IMR-90 (cell line): ENCODE measurements at regions not wholly inside any gene's neighbourhood (a gene's known extent, or its start where the extent isn't known, plus 50 kb on each side); places are given as distances from the start of the nearest gene placed in this dataset.

Experiments used
- ATAC-seq: fragments of 200-7000 bp; cut with Tn5 transposase; 2 replicates; pipeline ENCODE4 v1.9.1; 2020; ENCODE audit warnings: low read depth, mild to moderate bottlenecking, moderate library complexity
- BruUV-seq: library from RNA; stranded (reverse); fragments of 400-500 nt; replicated peaks from 2 replicates; lab custom pipeline; 2021; lab: Mats Ljungman, UMichigan
- CTCF ChIA-PET: fragments of 300-600 bp; formaldehyde crosslinking; extraction: SDS; loops from one replicate; lab custom pipeline; 2021; ENCODE audit warnings: antibody characterized with exemption; lab: Yijun Ruan, JAX
- POLR2A ChIA-PET: fragments of 300-600 bp; sonication (Branson Sonifier 250); formaldehyde crosslinking; loops from one replicate; lab custom pipeline; 2022; ENCODE audit warnings: antibody characterized with exemption; ENCODE audit not compliant: unreplicated experiment; lab: Charles Lee
- DNase-seq: peaks from one replicate; pipeline ENCODE4 v3.0.0; 2013
- H2AFZ ChIP-seq: replicated peaks from 2 replicates; pipeline ENCODE3; 2013; ENCODE audit warnings: low read length, mild to moderate bottlenecking; ENCODE audit not compliant: poor library complexity
- H2AK5ac ChIP-seq: 2 replicates; pipeline ENCODE4 v1.6.1; 2013; ENCODE audit warnings: low read depth, low read length, inconsistent platforms
- H2AK9ac ChIP-seq: replicated peaks from 2 replicates; pipeline ENCODE3; 2013; ENCODE audit warnings: mild to moderate bottlenecking, low read depth, low read length, moderate library complexity; ENCODE audit not compliant: poor library complexity
- H2BK120ac ChIP-seq: 2 replicates; pipeline ENCODE4 v1.6.1; 2013; ENCODE audit warnings: low read depth, low read length, inconsistent platforms
- H2BK15ac ChIP-seq: 3 replicates; pipeline ENCODE4 v1.6.1; 2013; ENCODE audit warnings: low read depth, low read length, inconsistent platforms
- H2BK20ac ChIP-seq: 2 replicates; pipeline ENCODE4 v1.6.1; 2013; ENCODE audit warnings: low read depth, mild to moderate bottlenecking, inconsistent platforms, low read length, moderate library complexity
- H2BK5ac ChIP-seq: 2 replicates; pipeline ENCODE4 v1.6.1; 2013; ENCODE audit warnings: mild to moderate bottlenecking, low read depth, low read length, inconsistent platforms; ENCODE audit not compliant: poor library complexity, severe bottlenecking
- H3K14ac ChIP-seq: replicated peaks from 2 replicates; pipeline ENCODE4 v1.6.1; 2013; ENCODE audit warnings: low read depth, low read length, inconsistent platforms
- H3K18ac ChIP-seq: 2 replicates; pipeline ENCODE4 v1.6.1; 2013; ENCODE audit warnings: low read depth, low read length, control low read depth
- H3K23ac ChIP-seq: 2 replicates; pipeline ENCODE4 v1.6.1; 2013; ENCODE audit warnings: low read depth, low read length, inconsistent platforms
- H3K27ac ChIP-seq: 2 replicates; pipeline ENCODE4 v1.5.1; 2013; ENCODE audit warnings: mild to moderate bottlenecking, control low read depth, low read length; ENCODE audit not compliant: insufficient read depth
- H3K27me3 ChIP-seq: 2 replicates; pipeline ENCODE4 v1.6.1; 2013; ENCODE audit warnings: low read length; ENCODE audit not compliant: control insufficient read depth, insufficient read depth
- H3K36me3 ChIP-seq: 2 replicates; pipeline ENCODE4 v1.6.1; 2013; ENCODE audit warnings: low read length, mixed read lengths; ENCODE audit not compliant: control insufficient read depth, insufficient read depth
- H3K4ac ChIP-seq: 2 replicates; pipeline ENCODE4 v1.6.1; 2013; ENCODE audit warnings: low read depth, low read length, inconsistent platforms
- H3K4me1 ChIP-seq: 2 replicates; pipeline ENCODE4 v1.6.1; 2013; ENCODE audit warnings: low read length, mixed read lengths; ENCODE audit not compliant: control insufficient read depth, insufficient read depth
- H3K4me2 ChIP-seq: 2 replicates; pipeline ENCODE4 v1.6.1; 2013; ENCODE audit warnings: low read depth, mild to moderate bottlenecking, control low read depth, low read length, moderate library complexity
- H3K4me3 ChIP-seq: 2 replicates; pipeline ENCODE4 v1.5.1; 2013; ENCODE audit warnings: low read depth, mild to moderate bottlenecking, control low read depth, low read length, moderate library complexity; ENCODE audit not compliant: insufficient read depth
- H3K56ac ChIP-seq: 2 replicates; pipeline ENCODE4 v1.6.1; 2013; ENCODE audit warnings: low read length, inconsistent platforms; ENCODE audit not compliant: insufficient read depth; ENCODE audit errors: extremely low read depth
- H3K79me1 ChIP-seq, 2 experiments: 2 replicates each; pipeline ENCODE4 v1.6.1; 2013; ENCODE audit warnings: low read length in 2 of 2, inconsistent platforms in 1 of 2, low read depth in 1 of 2
- H3K9ac ChIP-seq: 2 replicates; pipeline ENCODE4 v1.6.1; 2013; ENCODE audit warnings: low read depth, low read length, control low read depth
- H3K9me1 ChIP-seq: 2 replicates; pipeline ENCODE4 v1.6.1; 2013; ENCODE audit warnings: low read length, inconsistent platforms; ENCODE audit not compliant: insufficient read depth
- H3K9me3 ChIP-seq: 2 replicates; pipeline ENCODE4 v1.6.1; 2013; ENCODE audit warnings: low read length; ENCODE audit not compliant: control insufficient read depth, insufficient read depth
- H4K20me1 ChIP-seq: 2 replicates; pipeline ENCODE4 v1.6.1; 2013; ENCODE audit warnings: low read length, inconsistent platforms; ENCODE audit not compliant: insufficient read depth
- H4K5ac ChIP-seq: 2 replicates; pipeline ENCODE4 v1.6.1; 2013; ENCODE audit warnings: mild to moderate bottlenecking, low read depth, low read length, control low read depth
- H4K8ac ChIP-seq, 2 experiments: 2 replicates each; pipeline ENCODE4 v1.6.1; 2013; ENCODE audit warnings: low read depth in 2 of 2, low read length in 2 of 2, control low read depth in 1 of 2, inconsistent platforms in 1 of 2
- H4K91ac ChIP-seq: 2 replicates; pipeline ENCODE4 v1.6.1; 2013; ENCODE audit warnings: low read depth, low read length, inconsistent platforms; ENCODE audit not compliant: insufficient read depth
- CEBPB ChIP-seq: IDR thresholded peaks from 2 replicates; pipeline ENCODE4 v1.6.1; 2012; ENCODE audit warnings: low read depth, low read length, improper control_type of control experiment
- MAFK ChIP-seq: IDR thresholded peaks from 2 replicates; pipeline ENCODE4 v1.6.1; 2012; ENCODE audit warnings: low read depth, low read length, improper control_type of control experiment
- RCOR1 ChIP-seq: IDR thresholded peaks from 2 replicates; pipeline ENCODE4 v1.6.1; 2012; ENCODE audit warnings: mild to moderate bottlenecking, low read length, improper control_type of control experiment; ENCODE audit not compliant: insufficient replicate concordance
- WGBS, 2 experiments: methylation state at CpG; one replicate each; pipeline versions ENCODE4 v1.1.5 to v1.1.7; 2013; ENCODE audit warnings: missing lambda C conversion rate in 2 of 2; ENCODE audit not compliant: insufficient read length in 1 of 2; ENCODE audit errors: extremely low coverage in 2 of 2; 5-methylcytosine and 5-hydroxymethylcytosine counted together
- dilution Hi-C: fragments of 300-500 bp; cut with HindIII; formaldehyde crosslinking; loops from one replicate; pipeline ENCODE4 v1.14.3; 2018; ENCODE audit warnings: low sequenced_read_pairs; ENCODE audit not compliant: unreplicated experiment
- in situ Hi-C: fragments of 300-500 bp; cut with MboI; formaldehyde crosslinking; loops from 3 replicates; pipeline ENCODE4 v1.14.3; 2019; ENCODE audit warnings: low sequenced_read_pairs, inconsistent platforms, mixed read lengths
- intact Hi-C: fragments of 100-400 bp; cut with micrococcal nuclease; formaldehyde crosslinking; loops from 2 replicates; pipeline ENCODE4 v1.10.0; 2022
- TF ChIP-seq, protein P1 (sequence below): fragments of 150-350 bp; IDR thresholded peaks from 2 replicates; pipeline ENCODE4 v1.6.1; 2017; ENCODE audit warnings: mild to moderate bottlenecking, antibody characterized with exemption, low read length, low read depth

- Histone ChIP-seq H3K4ac (no peak overlapping the region), H4K20me1 (no peaks in the 10 kb centered on the region), H3K9me3 (peaks cover 3% of the 10 kb centered on the region; the same call in 1 of the 2 replicates), H2BK5ac (no peak overlapping the region), H3K79me1 (no peaks in the 10 kb centered on the region), H2BK15ac (no peak overlapping the region), H3K18ac (no peak overlapping the region), H3K14ac (no peak overlapping the region), H4K8ac (no peak overlapping the region), H2BK120ac (no peak overlapping the region), H3K56ac (no peak overlapping the region), H4K5ac (no peak overlapping the region), H2BK20ac (no peak overlapping the region), H2AFZ (no peak overlapping the region), H3K4me1 (no peaks in the 10 kb centered on the region), H2AK5ac (no peak overlapping the region), H3K9me1 (no peaks in the 10 kb centered on the region), H3K4me3 (no peak overlapping the region), H4K91ac (no peak overlapping the region), H3K9ac (no peak overlapping the region), H3K4me2 (no peak overlapping the region), H3K23ac (no peak overlapping the region), H2AK9ac (no peak overlapping the region), H3K27ac (no peak overlapping the region), H3K27me3 (no peaks in the 10 kb centered on the region), H3K36me3 (no peaks in the 10 kb centered on the region)
- intact Hi-C loops (no loop called here), dilution Hi-C loops (no loop called here), in situ Hi-C loops (no loop called here)
- WGBS, 2 experiments: no CpG with 5 or more reads among the region's 2 CpGs
- DNase-seq: no peak
- ChIA-PET POLR2A (no interaction called here), CTCF (no interaction called here)
- no TSS peak for BruUV-seq
- ATAC-seq: no peak
- TF ChIP-seq, protein P1, sequence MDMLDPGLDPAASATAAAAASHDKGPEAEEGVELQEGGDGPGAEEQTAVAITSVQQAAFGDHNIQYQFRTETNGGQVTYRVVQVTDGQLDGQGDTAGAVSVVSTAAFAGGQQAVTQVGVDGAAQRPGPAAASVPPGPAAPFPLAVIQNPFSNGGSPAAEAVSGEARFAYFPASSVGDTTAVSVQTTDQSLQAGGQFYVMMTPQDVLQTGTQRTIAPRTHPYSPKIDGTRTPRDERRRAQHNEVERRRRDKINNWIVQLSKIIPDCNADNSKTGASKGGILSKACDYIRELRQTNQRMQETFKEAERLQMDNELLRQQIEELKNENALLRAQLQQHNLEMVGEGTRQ: no peak
- TF ChIP-seq MAFK: no peak
- no peak for TF ChIP-seq RCOR1
- TF ChIP-seq CEBPB: no peak
Measured at GRCh38 chr2:145059914-145060313, 540.0 kb upstream of the ZEB2 start.
